Activated B cell treated with CpG ODN at 0.5 μM for 24 hours (primary cell): ENCODE measurements at regions not wholly inside any gene's neighbourhood (a gene's known extent, or its start where the extent isn't known, plus 50 kb on each side); places are given as distances from the start of the nearest gene placed in this dataset.
"Not testable (repeated sequence)": the region's sequence is repeated elsewhere in the genome, so short reads cannot be mapped to it uniquely, and the experiment has no call there.

Experiments used
- ATAC-seq: fragments of 200-7000 bp; cut with Tn5 transposase; one replicate; pipeline ENCODE4 v1.10.0; 2021; ENCODE audit warnings: low read depth, mild to moderate bottlenecking, moderate library complexity
- CTCF ChIA-PET: fragments of 350-600 bp; sonication (Branson Sonifier 250); formaldehyde crosslinking; loops from one replicate; lab custom pipeline; 2021; ENCODE audit warnings: antibody characterized with exemption; lab: Charles Lee
- POLR2A ChIA-PET: fragments of 350-600 bp; sonication (Branson Sonifier 250); formaldehyde crosslinking; loops from one replicate; lab custom pipeline; 2021; ENCODE audit warnings: antibody characterized with exemption; lab: Charles Lee
- DNase-seq: peaks from one replicate; pipeline ENCODE4 v3.0.0; 2022
- H3K27ac Mint-ChIP-seq: one replicate; pipeline ENCODE4 v1.8.0; 2020; ENCODE audit warnings: mixed read lengths
- H3K27me3 Mint-ChIP-seq: one replicate; pipeline ENCODE4 v1.8.0; 2021; ENCODE audit warnings: mixed read lengths
- H3K36me3 Mint-ChIP-seq: one replicate; pipeline ENCODE4 v1.8.0; 2021; ENCODE audit warnings: low read depth, mixed read lengths
- H3K4me1 Mint-ChIP-seq: one replicate; pipeline ENCODE4 v1.8.0; 2021; ENCODE audit warnings: mixed read lengths
- H3K4me3 Mint-ChIP-seq: one replicate; pipeline ENCODE4 v1.8.0; 2020; ENCODE audit warnings: mild to moderate bottlenecking, mixed read lengths
- H3K9me3 Mint-ChIP-seq: one replicate; pipeline ENCODE4 v1.8.0; 2020; ENCODE audit warnings: mixed read lengths
- CTCF ChIP-seq: fragments of 200-600 bp; IDR thresholded peaks from one replicate; pipeline ENCODE4 v1.8.0; 2022; ENCODE audit warnings: antibody characterized with exemption, mild to moderate bottlenecking
- intact Hi-C: fragments of 100-400 bp; cut with micrococcal nuclease; formaldehyde crosslinking; loops from one replicate; pipeline ENCODE4 v1.15.1; 2024

- POLR2A ChIA-PET, result no interaction called here
- intact Hi-C loops, result no loop called here
- DNase-seq (no peak), ATAC-seq (no peak)
- CTCF ChIA-PET, result no interaction called here
- Mint-ChIP-seq H3K27me3 (no peaks in the 10 kb centered on the region), H3K9me3 (peaks cover 2% of the 10 kb centered on the region), H3K36me3 (no peaks in the 10 kb centered on the region), H3K27ac (no peak overlapping the region), H3K4me3 (no peak overlapping the region), H3K4me1 (no peaks in the 10 kb centered on the region)
- TF ChIP-seq CTCF, result no peak
Observed at GRCh38 chr9:75551861-75552260, 338.6 kb upstream of the PCSK5 start.

GRCh38 chr9:75552941-75553340, 337.5 kb upstream of the PCSK5 start:
- intact Hi-C loops, result no loop called here
- CTCF ChIA-PET, result no interaction called here
- Mint-ChIP-seq H3K4me3 (no peak overlapping the region), H3K27me3 (no peaks in the 10 kb centered on the region), H3K4me1 (no peaks in the 10 kb centered on the region), H3K27ac (no peak overlapping the region), H3K36me3 (no peaks in the 10 kb centered on the region), H3K9me3 (peaks cover 2% of the 10 kb centered on the region)
- POLR2A ChIA-PET, result no interaction called here
- TF ChIP-seq CTCF, result no peak
- no peak for ATAC-seq
- DNase-seq, result no peak

- H3K27ac Mint-ChIP-seq, H3K4me3 Mint-ChIP-seq, CTCF ChIA-PET, H3K4me1 Mint-ChIP-seq, ATAC-seq, intact Hi-C loops, H3K27me3 Mint-ChIP-seq, H3K36me3 Mint-ChIP-seq, DNase-seq, POLR2A ChIA-PET: not testable (repeated sequence)
- peaks cover 12% of the 10 kb centered on the region for H3K9me3 Mint-ChIP-seq
Observed at GRCh38 chr9:75566813-75567212, 323.7 kb upstream of the PCSK5 start.

- POLR2A ChIA-PET, result no interaction called here
- Mint-ChIP-seq H3K4me3 (no peak overlapping the region), H3K27me3 (no peaks in the 10 kb centered on the region), H3K9me3 (peaks cover 5% of the 10 kb centered on the region), H3K4me1 (no peaks in the 10 kb centered on the region), H3K36me3 (no peaks in the 10 kb centered on the region), H3K27ac (no peak overlapping the region)
- no peak for TF ChIP-seq CTCF
- ATAC-seq, result no peak
- CTCF ChIA-PET, result no interaction called here
- intact Hi-C loops, result no loop called here
- DNase-seq, result no peak
Observed at GRCh38 chr9:75570538-75570937, 319.9 kb upstream of the PCSK5 start.

- no peak overlapping the region for H3K27ac Mint-ChIP-seq
- H3K36me3 Mint-ChIP-seq, result no peaks in the 10 kb centered on the region
- H3K4me3 Mint-ChIP-seq, result no peak overlapping the region
- ATAC-seq (no peak), DNase-seq (no peak)
- intact Hi-C loops, result no loop called here
- TF ChIP-seq CTCF, result no peak
- ChIA-PET CTCF (no interaction called here), POLR2A (no interaction called here)
- H3K4me1 Mint-ChIP-seq, result no peaks in the 10 kb centered on the region
- no peaks in the 10 kb centered on the region for H3K27me3 Mint-ChIP-seq
- H3K9me3 Mint-ChIP-seq, result no peaks in the 10 kb centered on the region
Observed at GRCh38 chr9:75574569-75574968, 315.9 kb upstream of the PCSK5 start.

- intact Hi-C loops, result no loop called here
- Mint-ChIP-seq H3K27me3 (no peaks in the 10 kb centered on the region), H3K9me3 (no peaks in the 10 kb centered on the region), H3K4me3 (no peak overlapping the region), H3K27ac (no peak overlapping the region), H3K4me1 (no peaks in the 10 kb centered on the region), H3K36me3 (no peaks in the 10 kb centered on the region)
- no peak for DNase-seq
- no peak for ATAC-seq
- TF ChIP-seq CTCF, result no peak
- ChIA-PET CTCF (no interaction called here), POLR2A (no interaction called here)
Observed at GRCh38 chr9:75582870-75583269, 307.6 kb upstream of the PCSK5 start.
